NCI-H69 (cell line): ENCODE measurements at regions not wholly inside any gene's neighbourhood (a gene's known extent, or its start where the extent isn't known, plus 50 kb on each side); places are given as distances from the start of the nearest gene placed in this dataset.
"Not testable (repeated sequence)": the region's sequence is repeated elsewhere in the genome, so short reads cannot be mapped to it uniquely, and the experiment has no call there.

Experiments
- DNase-seq: peaks from one replicate; lab custom pipeline; 2025; lab: John Stamatoyannopoulos, UW

- peak; percentile 37 for DNase-seq
Observed at GRCh38 chr11:106152013-106152412, 74.6 kb downstream of the AASDHPPT start.

GRCh38 chr11:106152824-106153223, 75.4 kb downstream of the AASDHPPT start:
- DNase-seq: no peak

GRCh38 chr11:106156290-106156937, 79.0 kb downstream of the AASDHPPT start:
- DNase-seq: peak; percentile 53

- no peak for DNase-seq
Observed at GRCh38 chr11:106158406-106158805, 80.9 kb downstream of the AASDHPPT start.

GRCh38 chr11:106159836-106160235, 82.4 kb downstream of the AASDHPPT start:
- DNase-seq: no peak

- DNase-seq: no peak
Observed at GRCh38 chr11:106160494-106160893, 83.0 kb downstream of the AASDHPPT start.

GRCh38 chr11:106161775-106162634, 84.5 kb downstream of the AASDHPPT start:
- DNase-seq: no peak

- no peak for DNase-seq
Observed at GRCh38 chr11:106167085-106167484, 89.6 kb downstream of the AASDHPPT start.

GRCh38 chr11:106172386-106172991, 95.0 kb downstream of the AASDHPPT start:
- DNase-seq: peak; percentile 81

- no peak for DNase-seq
Observed at GRCh38 chr11:106173291-106173690, 95.8 kb downstream of the AASDHPPT start.

GRCh38 chr11:106174003-106174402, 96.5 kb downstream of the AASDHPPT start:
- DNase-seq: not testable (repeated sequence)

- DNase-seq: no peak
Observed at GRCh38 chr11:106176817-106177216, 99.4 kb downstream of the AASDHPPT start.

GRCh38 chr11:106177311-106177710, 99.8 kb downstream of the AASDHPPT start:
- no peak for DNase-seq

- DNase-seq: no peak
Observed at GRCh38 chr11:106178361-106178760, 100.9 kb downstream of the AASDHPPT start.

GRCh38 chr11:106179048-106179447, 101.6 kb downstream of the AASDHPPT start:
- DNase-seq: no peak

- DNase-seq: peak; percentile 12
Observed at GRCh38 chr11:106186630-106187029, 109.2 kb downstream of the AASDHPPT start.

- DNase-seq: no peak
Observed at GRCh38 chr11:106187860-106188456, 110.5 kb downstream of the AASDHPPT start.

GRCh38 chr11:106193956-106194355, 116.5 kb downstream of the AASDHPPT start:
- peak; percentile 5 for DNase-seq

GRCh38 chr11:106197438-106197837, 120.0 kb downstream of the AASDHPPT start:
- DNase-seq: no peak

GRCh38 chr11:106202935-106203620, 125.6 kb downstream of the AASDHPPT start:
- DNase-seq: no peak

- peak; percentile 53 for DNase-seq
Observed at GRCh38 chr11:106208760-106209159, 131.3 kb downstream of the AASDHPPT start.

- DNase-seq: no peak
Observed at GRCh38 chr11:106212081-106212480, 134.6 kb downstream of the AASDHPPT start.
